Anterior cingulate cortex (tissue), 58 donors: ENCODE measurements at regions not wholly inside any gene's neighbourhood (a gene's known extent, or its start where the extent isn't known, plus 50 kb on each side); places are given as distances from the start of the nearest gene placed in this dataset.
A peak's percentile ranks its signal among the peaks of the same experiment; 100 is the strongest.
"Not testable (repeated sequence)": the region's sequence is repeated elsewhere in the genome, so short reads cannot be mapped to it uniquely, and the experiment has no call there.

Experiments used
- DNase-seq, 58 donors: peaks; one replicate each; lab custom pipeline; 2025; lab: John Stamatoyannopoulos, UW

GRCh38 chr5:127133071-127133470, 59.8 kb upstream of the C5orf63 start:
- no peak for DNase-seq

DNA sequence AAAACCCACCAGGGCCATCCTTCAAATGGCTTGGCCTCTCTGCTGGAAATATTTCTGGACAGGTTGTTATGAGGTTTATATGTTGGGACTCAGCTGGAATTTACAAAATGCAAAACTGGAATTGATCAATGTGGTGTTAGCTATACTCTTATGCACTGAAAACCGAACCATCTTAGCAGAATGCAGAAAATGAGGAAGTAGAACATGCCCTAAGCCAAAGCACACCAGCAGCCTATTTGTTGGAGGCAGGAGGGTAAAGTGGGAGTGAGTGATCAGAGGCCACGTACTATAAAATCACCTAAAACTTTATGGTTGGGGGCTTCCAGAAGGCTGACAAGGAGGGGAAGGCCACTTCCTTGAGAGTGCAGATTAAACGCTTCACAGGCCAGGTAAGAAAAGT, 63.6 kb upstream of the C5orf63 start:
- no peak for DNase-seq

- DNase-seq, result no peak
These were observed 70.4 kb upstream of the C5orf63 start for GRCh38 chr5:127143722-127144121.

GRCh38 chr5:127153031-127153430, 79.7 kb upstream of the C5orf63 start:
- no peak for DNase-seq

- DNase-seq, result no peak
These were observed 80.2 kb upstream of the C5orf63 start for GRCh38 chr5:127153521-127153920.

DNA sequence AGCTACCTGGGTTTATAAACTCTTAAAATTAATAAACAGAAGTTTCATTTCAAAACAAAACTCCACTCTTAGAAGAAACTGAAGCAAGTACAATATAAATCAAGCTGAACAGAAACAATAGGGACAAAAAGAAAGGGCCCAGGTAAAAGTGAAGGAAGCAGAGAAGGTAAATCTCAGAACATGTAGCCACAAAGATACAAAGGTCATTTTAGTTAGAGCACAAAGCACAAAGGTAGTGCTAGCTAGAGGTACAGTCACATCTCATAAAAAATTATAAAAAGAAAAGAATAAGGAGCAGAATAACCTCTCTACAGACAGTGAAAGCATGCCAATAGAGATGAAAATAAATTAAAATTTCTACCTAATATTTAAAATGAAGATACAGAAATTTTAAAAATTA, 90.4 kb upstream of the C5orf63 start:
- no peak for DNase-seq

GRCh38 chr5:127170918-127171600, 97.8 kb upstream of the C5orf63 start:
- DNase-seq, result no peak

GRCh38 chr5:127176769-127177168, 103.5 kb upstream of the C5orf63 start:
- DNase-seq, result no peak

GRCh38 chr5:127182631-127183030, 108.0 kb upstream of the MEGF10 start:
- DNase-seq, result not testable (repeated sequence)

GRCh38 chr5:127183332-127183731, 107.3 kb upstream of the MEGF10 start:
- DNase-seq, result no peak

DNA sequence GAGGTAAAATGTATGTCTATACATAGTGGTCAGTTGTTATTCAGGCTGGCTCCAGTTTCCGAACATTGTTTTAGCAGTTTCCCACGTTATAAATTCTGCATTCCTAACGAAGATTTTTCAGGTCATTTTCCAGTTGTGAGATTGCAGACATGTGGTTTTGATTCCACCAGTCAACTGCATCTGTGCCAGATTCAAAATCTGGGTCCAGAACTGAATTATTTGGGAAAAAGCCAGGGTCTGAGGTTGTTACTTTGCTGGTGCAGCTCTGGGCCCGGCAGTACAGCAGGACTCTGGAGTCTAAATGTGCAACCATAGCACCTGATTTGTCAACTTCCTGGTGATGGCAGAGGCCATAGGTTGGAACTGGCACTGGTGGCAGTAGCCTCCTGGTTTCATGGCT, 105.7 kb upstream of the MEGF10 start:
- DNase-seq, result no peak

GRCh38 chr5:127186657-127187056, 103.9 kb upstream of the MEGF10 start:
- no peak for DNase-seq

DNA sequence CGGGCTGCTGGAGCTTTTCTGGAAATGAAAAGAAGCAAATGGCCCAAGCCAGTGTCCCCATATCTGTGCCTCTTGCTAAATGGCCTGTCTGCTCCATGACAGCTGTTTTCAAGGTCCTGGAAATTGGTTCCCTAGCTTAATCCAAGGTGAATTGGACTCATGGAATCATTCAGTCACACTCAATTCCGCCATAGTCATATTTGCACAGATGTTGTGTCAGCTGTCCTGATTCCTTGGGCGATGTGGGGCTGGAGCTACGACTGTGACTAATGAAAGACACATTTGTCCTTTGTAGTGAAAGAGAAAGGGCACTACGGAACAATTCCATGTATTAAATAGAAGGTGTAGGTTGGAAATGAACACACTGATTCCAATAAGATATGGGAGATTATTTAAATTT, 102.9 kb upstream of the MEGF10 start:
- peak in 3 of 58 donors; percentile 1 to 12 (median 1) for DNase-seq

- DNase-seq, result no peak
These were observed 98.4 kb upstream of the MEGF10 start for GRCh38 chr5:127192150-127192549.

DNA sequence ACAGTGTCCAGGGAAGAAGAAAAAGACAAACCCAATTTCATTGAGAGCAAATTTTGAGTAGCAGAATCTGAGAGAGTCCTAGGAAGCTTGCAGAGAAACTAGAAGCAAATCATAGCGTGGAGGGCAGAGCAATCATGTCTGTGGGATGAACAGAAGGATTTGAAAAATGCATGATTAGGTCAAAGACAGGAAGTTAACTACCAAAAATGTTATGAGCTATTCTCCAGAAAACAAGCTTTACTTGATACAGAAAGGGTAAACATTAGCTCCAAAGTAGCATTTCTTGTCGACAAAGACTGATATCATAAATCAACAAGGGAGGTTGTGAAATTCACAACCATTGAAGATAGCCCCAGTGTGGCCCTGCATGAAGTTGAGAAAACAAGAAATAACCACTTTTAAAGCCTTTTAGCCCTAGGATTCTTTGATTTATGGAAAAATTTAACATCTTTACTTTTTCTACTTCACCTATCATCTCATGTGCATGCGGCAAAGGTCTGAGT, 97.7 kb upstream of the MEGF10 start:
- no peak for DNase-seq

DNA sequence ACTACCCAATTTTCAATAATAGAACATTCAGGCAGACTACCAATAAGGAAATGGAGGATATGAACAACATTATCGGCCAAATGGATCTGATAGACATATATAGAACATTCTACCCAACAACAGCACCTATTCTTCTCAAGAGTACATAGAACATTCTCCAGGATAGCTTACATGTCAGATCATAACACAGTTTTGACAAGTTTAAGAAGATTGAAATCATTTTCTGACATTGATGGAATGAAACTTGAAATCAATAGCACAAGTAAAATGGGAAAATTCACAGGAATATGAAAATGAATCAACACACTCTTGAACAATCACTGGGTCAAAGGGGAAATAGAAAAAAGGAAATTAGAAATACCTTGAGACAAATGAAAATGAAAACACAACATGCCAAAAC, 94.6 kb upstream of the MEGF10 start:
- DNase-seq, result no peak

GRCh38 chr5:127197402-127198167, 93.0 kb upstream of the MEGF10 start:
- not testable (repeated sequence) for DNase-seq

DNA sequence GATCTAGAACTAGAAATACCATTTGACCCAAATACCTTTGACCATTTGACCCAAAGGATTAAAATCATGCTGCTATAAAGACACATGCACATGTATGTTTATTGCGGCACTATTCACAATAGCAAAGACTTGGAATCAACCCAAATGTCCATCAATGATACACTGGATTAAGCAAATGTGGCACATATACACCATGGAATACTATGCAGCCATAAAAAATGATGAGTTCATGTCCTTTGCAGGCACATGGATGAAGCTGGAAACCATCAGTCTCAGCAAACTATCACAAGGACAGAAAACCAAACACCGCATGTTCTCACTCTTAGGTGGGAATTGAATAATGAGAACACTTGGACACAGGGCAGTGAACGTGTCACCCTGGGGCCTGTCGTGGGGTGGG, 87.9 kb upstream of the MEGF10 start:
- DNase-seq, result not testable (repeated sequence)

GRCh38 chr5:127203818-127204217, 86.8 kb upstream of the MEGF10 start:
- DNase-seq, result no peak

- no peak for DNase-seq
These were observed 85.4 kb upstream of the MEGF10 start for GRCh38 chr5:127205147-127205546.

DNA sequence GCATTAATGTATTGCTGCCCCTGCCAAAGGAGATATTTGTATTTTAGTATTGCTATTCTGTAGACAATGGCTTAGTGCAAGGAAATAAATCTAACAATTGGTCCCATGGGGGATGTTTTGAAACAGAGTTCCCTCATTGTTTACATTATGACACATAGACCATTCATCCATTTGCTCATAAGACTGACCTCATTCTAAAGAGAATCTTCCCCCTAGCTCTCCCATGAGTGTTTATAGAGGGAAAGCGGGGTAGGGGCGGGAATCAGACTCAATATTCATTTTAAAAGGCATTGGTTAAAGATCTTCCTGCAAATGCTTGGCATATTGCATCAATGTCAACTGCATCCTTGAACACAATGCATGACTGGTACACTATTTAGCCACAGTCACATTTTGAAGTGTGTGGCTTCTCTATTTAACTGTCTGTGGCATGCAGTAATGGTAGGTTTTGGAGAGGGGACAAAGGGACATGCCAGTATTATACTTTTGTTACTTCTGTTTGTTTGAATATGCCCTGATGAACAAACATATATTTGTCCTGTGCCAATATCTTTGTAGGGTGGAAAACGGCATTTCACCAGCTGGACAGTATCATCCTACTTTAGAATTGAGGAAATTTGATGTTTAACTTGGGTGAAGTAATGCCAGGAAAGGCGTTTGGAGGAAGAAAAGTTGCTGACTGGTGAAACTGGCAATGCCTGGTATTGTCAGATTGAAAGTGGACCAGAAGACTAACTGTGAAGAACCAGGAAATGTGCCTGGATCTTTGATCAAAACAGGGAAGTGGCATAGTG, 84.1 kb upstream of the MEGF10 start:
- peak in 1 of 58 donors; percentile 6 for DNase-seq
